HEK293 (cell line): ENCODE measurements at regions not wholly inside any gene's neighbourhood (a gene's known extent, or its start where the extent isn't known, plus 50 kb on each side); places are given as distances from the start of the nearest gene placed in this dataset.
A peak's percentile ranks its signal among the peaks of the same experiment; 100 is the strongest.
"Not testable (repeated sequence)": the region's sequence is repeated elsewhere in the genome, so short reads cannot be mapped to it uniquely, and the experiment has no call there.

Experiments
- CTCF ChIA-PET: fragments of 350-600 bp; formaldehyde crosslinking; extraction: SDS; loops from one replicate; lab custom pipeline; 2021; ENCODE audit warnings: antibody characterized with exemption; lab: Yijun Ruan, JAX
- POLR2A ChIA-PET: fragments of 300-600 bp; formaldehyde crosslinking; extraction: SDS; loops from one replicate; lab custom pipeline; 2020; ENCODE audit warnings: antibody characterized with exemption, inconsistent platforms; lab: Yijun Ruan, JAX
- H3K27ac ChIP-seq: fragments of 200-500 bp; sonication (Bioruptor generic); 2 replicates; pipeline ENCODE4 v1.5.1; 2014; ENCODE audit warnings: low read depth, low read length, control low read depth, inconsistent platforms; ENCODE audit errors: extremely low read depth
- H3K36me3 ChIP-seq, 2 experiments: fragments of 200-500 bp in 1 of 2; sonication (Bioruptor generic) in 1 of 2; 1 replicate in 1 of 2; 2 replicates in 1 of 2; pipeline ENCODE4 v1.5.1; 2014 to 2017; ENCODE audit warnings: inconsistent platforms in 2 of 2, low read length in 2 of 2; ENCODE audit not compliant: control insufficient read depth in 2 of 2, insufficient read depth in 1 of 2
- H3K4me1 ChIP-seq: fragments of 200-500 bp; sonication (Bioruptor generic); 2 replicates; pipeline ENCODE4 v1.5.1; 2014; ENCODE audit warnings: mild to moderate bottlenecking, low read length, inconsistent platforms; ENCODE audit not compliant: control insufficient read depth, insufficient read depth
- H3K4me3 ChIP-seq: 2 replicates; pipeline ENCODE4 v1.5.1; 2011; ENCODE audit warnings: low read depth, mild to moderate bottlenecking, control low read depth, low read length, moderate library complexity
- H3K9me3 ChIP-seq: fragments of 200-500 bp; sonication (Bioruptor generic); 2 replicates; pipeline ENCODE4 v1.5.1; 2014; ENCODE audit warnings: low read depth, low read length, inconsistent platforms; ENCODE audit not compliant: control insufficient read depth, insufficient read depth
- KLF1 ChIP-seq: fragments of 450-650 bp; formaldehyde crosslinking; IDR thresholded peaks from 2 replicates; pipeline ENCODE4 v1.5.1; 2016; ENCODE audit warnings: missing biosample characterization, missing genetic modification characterization
- KLF16 ChIP-seq: fragments of 450-650 bp; formaldehyde crosslinking; IDR thresholded peaks from 2 replicates; pipeline ENCODE4 v1.5.1; 2017; ENCODE audit warnings: missing biosample characterization, missing genetic modification characterization
- KLF8 ChIP-seq: fragments of 450-650 bp; formaldehyde crosslinking; IDR thresholded peaks from 2 replicates; pipeline ENCODE4 v1.5.1; 2016; ENCODE audit warnings: missing biosample characterization, missing genetic modification characterization
- KLF9 ChIP-seq: fragments of 450-650 bp; formaldehyde crosslinking; IDR thresholded peaks from 2 replicates; pipeline ENCODE4 v1.5.1; 2016; ENCODE audit warnings: missing biosample characterization, missing genetic modification characterization, low read depth
- SP3 ChIP-seq: fragments of 450-650 bp; formaldehyde crosslinking; IDR thresholded peaks from 2 replicates; pipeline ENCODE4 v1.5.1; 2016; ENCODE audit warnings: missing biosample characterization, missing genetic modification characterization
- TCF7L2 ChIP-seq: IDR thresholded peaks from 2 replicates; pipeline ENCODE4 v1.6.1; 2011; ENCODE audit warnings: low read depth, mild to moderate bottlenecking, inconsistent platforms, low read length, moderate library complexity, borderline replicate concordance
- ZFHX2 ChIP-seq: fragments of 450-650 bp; formaldehyde crosslinking; conservative IDR thresholded peaks from 2 replicates; pipeline ENCODE4 v1.5.1; 2016; ENCODE audit warnings: missing biosample characterization, missing genetic modification characterization
- ZNF19 ChIP-seq: fragments of 450-650 bp; formaldehyde crosslinking; IDR thresholded peaks from 2 replicates; pipeline ENCODE4; 2016; ENCODE audit warnings: missing biosample characterization, missing genetic modification characterization, low read depth
- ZNF221 ChIP-seq: fragments of 450-650 bp; formaldehyde crosslinking; IDR thresholded peaks from 2 replicates; pipeline ENCODE4 v1.5.1; 2017; ENCODE audit warnings: missing biosample characterization, missing genetic modification characterization, borderline replicate concordance
- ZNF24 ChIP-seq: fragments of 450-650 bp; formaldehyde crosslinking; IDR thresholded peaks from 2 replicates; pipeline ENCODE4 v1.5.1; 2016; ENCODE audit warnings: missing biosample characterization, missing genetic modification characterization
- ZNF530 ChIP-seq: fragments of 450-650 bp; formaldehyde crosslinking; IDR thresholded peaks from 2 replicates; pipeline ENCODE4 v1.5.1; 2016; ENCODE audit warnings: low read depth, missing biosample characterization, missing genetic modification characterization
- ZNF555 ChIP-seq: fragments of 450-650 bp; formaldehyde crosslinking; conservative IDR thresholded peaks from 2 replicates; pipeline ENCODE4 v1.5.1; 2017; ENCODE audit warnings: missing biosample characterization, mild to moderate bottlenecking, missing genetic modification characterization, inconsistent platforms
- ZNF561 ChIP-seq: fragments of 450-650 bp; IDR thresholded peaks from 2 replicates; pipeline ENCODE4 v1.5.1; 2018; ENCODE audit warnings: missing biosample characterization, missing genetic modification characterization, borderline replicate concordance
- TF ChIP-seq, protein P1 (sequence below): fragments of 450-650 bp; formaldehyde crosslinking; IDR thresholded peaks from 2 replicates; pipeline ENCODE4 v1.5.1; 2016; ENCODE audit warnings: missing biosample characterization, missing genetic modification characterization

DNA sequence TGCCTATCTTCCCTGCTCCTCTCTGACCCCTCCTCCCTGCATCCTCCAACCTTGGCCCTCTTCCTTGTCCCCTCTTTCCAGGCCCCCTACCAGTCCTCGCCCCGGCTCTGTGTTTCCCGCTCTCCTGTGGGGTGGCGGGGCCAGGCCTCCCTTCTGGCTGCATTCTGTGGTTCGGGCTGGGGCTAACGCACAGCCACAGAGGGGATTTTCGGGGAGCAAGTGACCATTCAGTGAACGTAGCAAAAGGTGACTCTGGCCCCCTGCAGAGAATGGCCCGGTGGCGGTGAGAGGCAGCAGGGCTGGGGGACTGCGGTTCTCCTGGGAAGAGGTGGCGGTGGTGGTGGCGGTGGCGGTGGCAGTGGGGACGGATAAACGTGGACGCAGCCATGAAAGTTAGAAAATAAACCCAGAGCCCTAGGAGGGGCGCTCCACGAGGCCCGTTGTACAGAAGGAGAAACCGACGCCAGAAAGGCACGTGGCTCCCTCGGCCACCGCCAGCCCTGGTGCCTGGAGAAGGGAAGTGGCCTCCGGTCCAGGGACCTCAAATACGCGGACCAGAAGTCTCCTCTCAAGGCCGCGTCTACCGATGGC lies 269.6 kb downstream of the ADGRD1 start:
- Histone ChIP-seq H3K9me3 (no peaks in the 10 kb centered on the region), H3K36me3 (no peaks in the 10 kb centered on the region), H3K4me3 (no peak overlapping the region), H3K27ac (no peak overlapping the region), H3K4me1 (no peaks in the 10 kb centered on the region)
- ChIA-PET CTCF (no interaction called here), POLR2A (no interaction called here)
- TF ChIP-seq ZNF530 (no peak), ZNF561 (tag by site-specific recombination) (no peak), ZNF19 (tag by site-specific recombination) (no peak), ZNF221 (no peak), ZNF555 (tag by site-specific recombination) (no peak), SP3 (tag by site-specific recombination) (no peak), KLF16 (tag by site-specific recombination) (no peak), ZNF24 (tag by site-specific recombination) (no peak), TCF7L2 (no peak)

- ChIA-PET POLR2A (no interaction called here), CTCF (no interaction called here)
- TF ChIP-seq ZFHX2 (tag by site-specific recombination), result peak; percentile 20; the same call in 1 of the 2 replicates
- TF ChIP-seq, protein P1, sequence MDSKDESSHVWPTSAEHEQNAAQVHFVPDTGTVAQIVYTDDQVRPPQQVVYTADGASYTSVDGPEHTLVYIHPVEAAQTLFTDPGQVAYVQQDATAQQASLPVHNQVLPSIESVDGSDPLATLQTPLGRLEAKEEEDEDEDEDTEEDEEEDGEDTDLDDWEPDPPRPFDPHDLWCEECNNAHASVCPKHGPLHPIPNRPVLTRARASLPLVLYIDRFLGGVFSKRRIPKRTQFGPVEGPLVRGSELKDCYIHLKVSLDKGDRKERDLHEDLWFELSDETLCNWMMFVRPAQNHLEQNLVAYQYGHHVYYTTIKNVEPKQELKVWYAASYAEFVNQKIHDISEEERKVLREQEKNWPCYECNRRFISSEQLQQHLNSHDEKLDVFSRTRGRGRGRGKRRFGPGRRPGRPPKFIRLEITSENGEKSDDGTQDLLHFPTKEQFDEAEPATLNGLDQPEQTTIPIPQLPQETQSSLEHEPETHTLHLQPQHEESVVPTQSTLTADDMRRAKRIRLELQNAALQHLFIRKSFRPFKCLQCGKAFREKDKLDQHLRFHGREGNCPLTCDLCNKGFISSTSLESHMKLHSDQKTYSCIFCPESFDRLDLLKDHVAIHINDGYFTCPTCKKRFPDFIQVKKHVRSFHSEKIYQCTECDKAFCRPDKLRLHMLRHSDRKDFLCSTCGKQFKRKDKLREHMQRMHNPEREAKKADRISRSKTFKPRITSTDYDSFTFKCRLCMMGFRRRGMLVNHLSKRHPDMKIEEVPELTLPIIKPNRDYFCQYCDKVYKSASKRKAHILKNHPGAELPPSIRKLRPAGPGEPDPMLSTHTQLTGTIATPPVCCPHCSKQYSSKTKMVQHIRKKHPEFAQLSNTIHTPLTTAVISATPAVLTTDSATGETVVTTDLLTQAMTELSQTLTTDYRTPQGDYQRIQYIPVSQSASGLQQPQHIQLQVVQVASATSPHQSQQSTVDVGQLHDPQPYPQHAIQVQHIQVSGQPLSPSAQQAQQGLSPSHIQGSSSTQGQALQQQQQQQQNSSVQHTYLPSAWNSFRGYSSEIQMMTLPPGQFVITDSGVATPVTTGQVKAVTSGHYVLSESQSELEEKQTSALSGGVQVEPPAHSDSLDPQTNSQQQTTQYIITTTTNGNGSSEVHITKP (tag by site-specific recombination), result no peak
- no peaks in the 10 kb centered on the region for H3K36me3 ChIP-seq
- H3K9me3 ChIP-seq, result no peaks in the 10 kb centered on the region
- H3K27ac ChIP-seq, result no peak overlapping the region
- no peak overlapping the region for H3K4me3 ChIP-seq
- H3K4me1 ChIP-seq, result no peaks in the 10 kb centered on the region
Observed at GRCh38 chr12:131223791-131224225, 270.1 kb downstream of the ADGRD1 start.

- H3K27ac ChIP-seq, H3K4me1 ChIP-seq, H3K4me3 ChIP-seq, POLR2A ChIA-PET, H3K9me3 ChIP-seq, H3K36me3 ChIP-seq, CTCF ChIA-PET: not testable (repeated sequence)
- peak; percentile 100 for TF ChIP-seq KLF1 (tag by site-specific recombination)
- peak; percentile 50; the same call in 1 of the 2 replicates for TF ChIP-seq KLF9 (tag by site-specific recombination)
- TF ChIP-seq KLF8 (tag by site-specific recombination), result peak; percentile 94; the same call in 1 of the 2 replicates
- TF ChIP-seq SP3 (tag by site-specific recombination), result peak; percentile 33; the same call in 1 of the 2 replicates
Observed at GRCh38 chr12:131224226-131225065, 270.7 kb downstream of the ADGRD1 start.

DNA sequence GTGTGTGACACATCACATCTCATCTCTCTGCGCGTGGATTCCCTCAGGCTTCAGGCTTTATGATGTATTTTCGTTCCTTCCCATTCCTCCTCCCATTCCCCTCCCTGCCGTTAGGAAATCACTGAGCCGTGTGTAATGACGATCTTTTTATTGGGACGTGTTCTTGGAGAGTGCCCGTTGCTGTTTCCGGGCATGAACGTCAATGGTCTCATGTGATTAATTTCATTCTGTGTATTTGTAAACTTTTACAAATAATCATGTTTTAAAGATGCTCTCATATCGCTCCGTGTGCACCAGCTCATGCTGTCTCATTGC lies 271.3 kb downstream of the ADGRD1 start:
- H3K4me3 ChIP-seq, H3K27ac ChIP-seq, H3K4me1 ChIP-seq, H3K9me3 ChIP-seq, H3K36me3 ChIP-seq, POLR2A ChIA-PET, CTCF ChIA-PET: not testable (repeated sequence)
